ENCODE measurements at regions not wholly inside any gene's neighbourhood (a gene's known extent, or its start where the extent isn't known, plus 50 kb on each side); places are given as distances from the start of the nearest gene placed in this dataset.
A peak's percentile ranks its signal among the peaks of the same experiment; 100 is the strongest.

DNA sequence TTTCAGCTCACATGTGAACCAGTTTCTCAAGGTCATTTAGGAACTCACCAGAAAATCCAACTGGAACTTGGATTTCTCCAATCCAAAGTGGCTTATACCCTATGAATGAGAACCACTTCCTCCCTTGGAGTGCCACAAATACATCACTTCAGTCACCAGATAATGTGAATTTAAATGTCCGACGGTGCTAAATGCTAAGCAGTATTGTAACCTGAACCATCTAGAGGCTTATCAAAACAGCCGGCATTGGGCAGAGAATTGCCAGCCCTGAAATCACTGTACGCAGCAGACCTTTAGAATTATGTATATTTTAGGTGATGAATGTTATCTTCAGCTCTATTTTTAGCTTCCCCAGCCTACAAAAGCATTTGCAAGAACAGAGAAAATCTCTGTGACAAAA is 76.8 kb upstream of the COX20 start:
- H3K27me3 Mint-ChIP-seq (ENCODE audit: low read depth), result no peaks in the 10 kb centered on the region
- ATAC-seq (no peak), DNase-seq (ENCODE audit: low spot score) (no peak)
- peaks cover 10% of the 10 kb centered on the region for H3K9me3 Mint-ChIP-seq
- TF ChIP-seq GTF2I (CRISPR knock-in tag; conservative IDR thresholded peaks at IDR 0.05) (no peak), SMAD3 (CRISPR knock-in tag; IDR thresholded peaks at IDR 0.05; ENCODE audit: borderline replicate concordance) (no peak), SMAD4 (CRISPR knock-in tag; IDR thresholded peaks at IDR 0.05) (no peak), ZNF121 (CRISPR knock-in tag; IDR thresholded peaks at IDR 0.05) (no peak)
- TF ChIP-seq, protein P1, sequence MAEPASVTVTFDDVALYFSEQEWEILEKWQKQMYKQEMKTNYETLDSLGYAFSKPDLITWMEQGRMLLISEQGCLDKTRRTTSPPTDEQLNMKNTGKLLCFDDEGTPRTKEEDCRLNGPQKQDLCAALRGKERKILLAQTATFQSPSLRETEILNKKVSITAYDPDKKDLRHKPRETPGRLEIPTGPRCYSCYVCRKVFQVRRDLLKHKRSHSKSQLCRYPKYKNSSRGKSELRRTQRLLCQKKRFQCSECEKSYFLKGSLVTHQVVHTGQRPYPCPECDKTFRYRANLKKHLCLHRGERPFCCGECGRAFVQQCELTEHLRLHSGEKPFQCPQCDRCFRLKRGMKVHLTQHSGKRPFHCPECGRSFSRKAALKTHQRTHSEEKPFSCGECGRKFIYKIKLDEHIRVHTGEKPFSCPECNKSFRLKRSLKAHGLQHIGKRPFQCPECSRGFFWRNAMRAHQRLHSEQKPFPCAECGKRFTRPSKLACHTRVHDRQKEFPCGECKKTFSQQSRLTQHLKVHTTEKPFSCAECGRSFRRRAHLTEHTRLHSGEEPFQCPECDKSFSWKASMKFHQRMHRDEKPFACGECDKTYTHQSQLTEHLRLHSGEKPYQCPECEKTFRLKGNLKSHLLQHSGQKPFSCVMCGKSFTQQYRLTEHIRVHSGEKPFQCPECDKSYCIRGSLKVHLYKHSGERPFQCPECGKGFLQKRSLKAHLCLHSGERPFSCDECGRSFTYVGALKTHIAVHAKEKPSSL (CRISPR knock-in tag; conservative IDR thresholded peaks at IDR 0.05), result no peak
- TF ChIP-seq, protein P2, sequence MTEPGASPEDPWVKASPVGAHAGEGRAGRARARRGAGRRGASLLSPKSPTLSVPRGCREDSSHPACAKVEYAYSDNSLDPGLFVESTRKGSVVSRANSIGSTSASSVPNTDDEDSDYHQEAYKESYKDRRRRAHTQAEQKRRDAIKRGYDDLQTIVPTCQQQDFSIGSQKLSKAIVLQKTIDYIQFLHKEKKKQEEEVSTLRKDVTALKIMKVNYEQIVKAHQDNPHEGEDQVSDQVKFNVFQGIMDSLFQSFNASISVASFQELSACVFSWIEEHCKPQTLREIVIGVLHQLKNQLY (CRISPR knock-in tag; IDR thresholded peaks at IDR 0.05), result no peak
- TF ChIP-seq, protein P3, sequence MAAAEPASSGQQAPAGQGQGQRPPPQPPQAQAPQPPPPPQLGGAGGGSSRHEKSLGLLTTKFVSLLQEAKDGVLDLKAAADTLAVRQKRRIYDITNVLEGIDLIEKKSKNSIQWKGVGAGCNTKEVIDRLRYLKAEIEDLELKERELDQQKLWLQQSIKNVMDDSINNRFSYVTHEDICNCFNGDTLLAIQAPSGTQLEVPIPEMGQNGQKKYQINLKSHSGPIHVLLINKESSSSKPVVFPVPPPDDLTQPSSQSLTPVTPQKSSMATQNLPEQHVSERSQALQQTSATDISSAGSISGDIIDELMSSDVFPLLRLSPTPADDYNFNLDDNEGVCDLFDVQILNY (CRISPR knock-in tag; IDR thresholded peaks at IDR 0.05), result no peak
- TF ChIP-seq, protein P4, sequence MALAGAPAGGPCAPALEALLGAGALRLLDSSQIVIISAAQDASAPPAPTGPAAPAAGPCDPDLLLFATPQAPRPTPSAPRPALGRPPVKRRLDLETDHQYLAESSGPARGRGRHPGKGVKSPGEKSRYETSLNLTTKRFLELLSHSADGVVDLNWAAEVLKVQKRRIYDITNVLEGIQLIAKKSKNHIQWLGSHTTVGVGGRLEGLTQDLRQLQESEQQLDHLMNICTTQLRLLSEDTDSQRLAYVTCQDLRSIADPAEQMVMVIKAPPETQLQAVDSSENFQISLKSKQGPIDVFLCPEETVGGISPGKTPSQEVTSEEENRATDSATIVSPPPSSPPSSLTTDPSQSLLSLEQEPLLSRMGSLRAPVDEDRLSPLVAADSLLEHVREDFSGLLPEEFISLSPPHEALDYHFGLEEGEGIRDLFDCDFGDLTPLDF (CRISPR knock-in tag; IDR thresholded peaks at IDR 0.05), result no peak
- TF ChIP-seq, protein P5, sequence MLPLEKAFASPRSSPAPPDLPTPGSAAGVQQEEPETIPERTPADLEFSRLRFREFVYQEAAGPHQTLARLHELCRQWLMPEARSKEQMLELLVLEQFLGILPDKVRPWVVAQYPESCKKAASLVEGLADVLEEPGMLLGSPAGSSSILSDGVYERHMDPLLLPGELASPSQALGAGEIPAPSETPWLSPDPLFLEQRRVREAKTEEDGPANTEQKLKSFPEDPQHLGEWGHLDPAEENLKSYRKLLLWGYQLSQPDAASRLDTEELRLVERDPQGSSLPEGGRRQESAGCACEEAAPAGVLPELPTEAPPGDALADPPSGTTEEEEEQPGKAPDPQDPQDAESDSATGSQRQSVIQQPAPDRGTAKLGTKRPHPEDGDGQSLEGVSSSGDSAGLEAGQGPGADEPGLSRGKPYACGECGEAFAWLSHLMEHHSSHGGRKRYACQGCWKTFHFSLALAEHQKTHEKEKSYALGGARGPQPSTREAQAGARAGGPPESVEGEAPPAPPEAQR (CRISPR knock-in tag; IDR thresholded peaks at IDR 0.05), result no peak
- CTCF ChIA-PET, result interaction anchor here (0.8 kb wide), 1 partner anchor 284 kb away, joined by 3 read pairs; no protein-coding TSS in a partner anchor
- POLR2A ChIA-PET, result no interaction called here
- no peak overlapping the region for H3K27ac Mint-ChIP-seq
- peaks cover 29% of the 10 kb centered on the region for H3K4me1 Mint-ChIP-seq
- no peak overlapping the region for H3K4me3 Mint-ChIP-seq
- H3K36me3 Mint-ChIP-seq, result 0 out of 2 replicates have a peak, but pooled peaks cover 3% of the 10 kb centered on the region

DNA sequence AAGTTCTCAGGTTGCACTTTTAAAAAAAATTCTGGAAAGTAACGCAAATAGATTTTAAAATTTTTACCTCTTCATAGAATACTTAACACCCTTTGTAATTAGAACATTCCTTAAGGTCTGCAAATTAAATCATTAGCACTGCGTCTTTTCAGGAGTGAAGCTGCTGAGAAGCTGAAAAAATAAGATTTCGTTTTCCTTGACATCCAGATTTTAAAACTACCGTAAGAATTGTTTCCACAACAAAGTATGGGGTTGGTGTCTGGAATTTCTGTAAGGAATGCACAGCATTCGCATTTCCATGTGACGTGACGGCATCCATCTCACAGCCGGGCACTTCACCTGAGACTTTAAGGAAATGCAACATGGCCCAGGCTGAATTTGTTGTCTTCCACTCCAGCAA is 76.3 kb upstream of the COX20 start:
- H3K9me3 Mint-ChIP-seq, result peaks cover 10% of the 10 kb centered on the region
- ChIA-PET POLR2A (no interaction called here), CTCF (interaction anchor here (0.8 kb wide), 1 partner anchor 284 kb away, joined by 3 read pairs; no protein-coding TSS in a partner anchor)
- 0 out of 2 replicates have a peak, but pooled peaks cover 3% of the 10 kb centered on the region for H3K36me3 Mint-ChIP-seq
- H3K4me3 Mint-ChIP-seq, result no peak overlapping the region
- H3K27me3 Mint-ChIP-seq (ENCODE audit: low read depth), result no peaks in the 10 kb centered on the region
- H3K27ac Mint-ChIP-seq, result peak overlapping the region; percentile 86
- H3K4me1 Mint-ChIP-seq, result peaks cover 29% of the 10 kb centered on the region
- DNase-seq (ENCODE audit: low spot score) (no peak), ATAC-seq (no peak)
- TF ChIP-seq NR2C2 (CRISPR knock-in tag; IDR thresholded peaks at IDR 0.05) (no peak), TEAD4 (CRISPR knock-in tag; IDR thresholded peaks at IDR 0.05) (no peak)

DNA sequence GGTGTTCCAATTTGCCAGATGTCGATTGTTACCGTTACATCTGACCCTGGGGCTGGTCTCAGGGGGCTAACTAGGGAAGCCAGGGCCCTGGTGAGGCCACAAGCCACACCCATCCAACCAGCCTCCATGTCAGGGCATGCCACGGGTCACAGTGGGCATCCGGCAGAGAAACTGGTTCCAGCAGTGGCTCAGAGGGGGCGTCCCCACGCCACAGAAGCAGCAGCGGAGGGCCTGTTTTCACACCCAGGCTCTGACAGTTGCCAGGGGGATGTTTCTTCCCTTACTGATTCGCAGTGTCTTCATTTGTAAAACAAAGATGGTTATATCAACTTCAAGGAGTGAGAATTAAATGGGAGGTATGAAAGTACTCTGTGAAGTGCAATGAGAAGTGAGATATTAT is 75.0 kb upstream of the COX20 start:
- no peak overlapping the region; the same call in 1 of the 2 replicates for H3K27ac Mint-ChIP-seq
- no peak overlapping the region for H3K4me3 Mint-ChIP-seq
- ChIA-PET CTCF (interaction anchor here (0.6 kb wide), 2 partner anchors 36 to 271 kb away, joined by 3 read pairs; no protein-coding TSS in a partner anchor), POLR2A (no interaction called here)
- DNase-seq (ENCODE audit: low spot score), result no peak
- H3K36me3 Mint-ChIP-seq, result 0 out of 2 replicates have a peak, but pooled peaks cover 3% of the 10 kb centered on the region
- peaks cover 24% of the 10 kb centered on the region for H3K4me1 Mint-ChIP-seq
- ATAC-seq, result peak; percentile 63
- H3K27me3 Mint-ChIP-seq (ENCODE audit: low read depth), result no peaks in the 10 kb centered on the region
- TF ChIP-seq, protein P6, sequence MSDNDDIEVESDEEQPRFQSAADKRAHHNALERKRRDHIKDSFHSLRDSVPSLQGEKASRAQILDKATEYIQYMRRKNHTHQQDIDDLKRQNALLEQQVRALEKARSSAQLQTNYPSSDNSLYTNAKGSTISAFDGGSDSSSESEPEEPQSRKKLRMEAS (CRISPR knock-in tag; IDR thresholded peaks at IDR 0.05), result no peak
- TF ChIP-seq NR3C1 (CRISPR knock-in tag; conservative IDR thresholded peaks at IDR 0.05; ENCODE audit: low read depth) (no peak), GABPB1 (CRISPR knock-in tag; IDR thresholded peaks at IDR 0.05) (no peak), ELF4 (CRISPR knock-in tag; IDR thresholded peaks at IDR 0.05; ENCODE audit: low read depth) (no peak), MXD4 (CRISPR knock-in tag; IDR thresholded peaks at IDR 0.05; ENCODE audit: borderline replicate concordance) (no peak), TEAD1 (CRISPR knock-in tag; IDR thresholded peaks at IDR 0.05) (no peak), PRRX2 (CRISPR knock-in tag; IDR thresholded peaks at IDR 0.05) (no peak), NFYB (CRISPR knock-in tag; conservative IDR thresholded peaks at IDR 0.05; ENCODE audit: low read depth) (no peak)
- TF ChIP-seq, protein P3 (CRISPR knock-in tag; IDR thresholded peaks at IDR 0.05), result no peak
- TF ChIP-seq, protein P7, sequence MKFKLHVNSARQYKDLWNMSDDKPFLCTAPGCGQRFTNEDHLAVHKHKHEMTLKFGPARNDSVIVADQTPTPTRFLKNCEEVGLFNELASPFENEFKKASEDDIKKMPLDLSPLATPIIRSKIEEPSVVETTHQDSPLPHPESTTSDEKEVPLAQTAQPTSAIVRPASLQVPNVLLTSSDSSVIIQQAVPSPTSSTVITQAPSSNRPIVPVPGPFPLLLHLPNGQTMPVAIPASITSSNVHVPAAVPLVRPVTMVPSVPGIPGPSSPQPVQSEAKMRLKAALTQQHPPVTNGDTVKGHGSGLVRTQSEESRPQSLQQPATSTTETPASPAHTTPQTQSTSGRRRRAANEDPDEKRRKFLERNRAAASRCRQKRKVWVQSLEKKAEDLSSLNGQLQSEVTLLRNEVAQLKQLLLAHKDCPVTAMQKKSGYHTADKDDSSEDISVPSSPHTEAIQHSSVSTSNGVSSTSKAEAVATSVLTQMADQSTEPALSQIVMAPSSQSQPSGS (CRISPR knock-in tag; IDR thresholded peaks at IDR 0.05; ENCODE audit: borderline replicate concordance, low read depth), result no peak
- H3K9me3 Mint-ChIP-seq, result peaks cover 10% of the 10 kb centered on the region
